Caco-2 (cell line): ENCODE measurements at regions not wholly inside any gene's neighbourhood (a gene's known extent, or its start where the extent isn't known, plus 50 kb on each side); places are given as distances from the start of the nearest gene placed in this dataset.

Experiments used
- BruUV-seq: library from RNA; stranded (reverse); fragments of 400-500 nt; replicated peaks from 2 replicates; lab custom pipeline; 2021; lab: Mats Ljungman, UMichigan
- CTCF ChIA-PET: fragments of 300-600 bp; sonication (Branson Sonifier 250); formaldehyde crosslinking; loops from one replicate; lab custom pipeline; 2022; ENCODE audit warnings: antibody characterized with exemption; lab: Charles Lee
- POLR2A ChIA-PET: fragments of 300-600 bp; sonication (Branson Sonifier 250); formaldehyde crosslinking; loops from one replicate; lab custom pipeline; 2022; ENCODE audit warnings: antibody characterized with exemption; lab: Charles Lee
- DNase-seq, 2 experiments: peaks; one replicate each; pipeline versions ENCODE4 v3.0.0 to v3.0.0-alpha.2; 2020 to 2022
- H3K27me3 ChIP-seq: replicated peaks from 2 replicates; pipeline ENCODE4 v1.6.0; 2011; ENCODE audit warnings: low read length; ENCODE audit not compliant: control insufficient read depth, insufficient read depth
- H3K36me3 ChIP-seq: 2 replicates; pipeline ENCODE4 v1.5.1; 2011; ENCODE audit warnings: low read length; ENCODE audit not compliant: control insufficient read depth, insufficient read depth
- H3K4me1 ChIP-seq: fragments of 250-450 bp; sonication (Bioruptor Pico); 2 replicates; pipeline ENCODE4 v1.5.1; 2020; ENCODE audit warnings: mild to moderate bottlenecking
- H3K4me3 ChIP-seq: 2 replicates; pipeline ENCODE4 v1.5.1; 2011; ENCODE audit warnings: low read depth, mild to moderate bottlenecking, control low read depth, low read length
- H3K9me3 ChIP-seq: fragments of 250-450 bp; sonication (Bioruptor Pico); 2 replicates; pipeline ENCODE4 v1.5.1; 2020; ENCODE audit warnings: mild to moderate bottlenecking, moderate library complexity
- H3K27ac Mint-ChIP-seq: one replicate; pipeline ENCODE4 v1.8.0; 2022; ENCODE audit warnings: mixed read lengths; ENCODE audit not compliant: unreplicated experiment
- H3K27me3 Mint-ChIP-seq: one replicate; pipeline ENCODE4 v1.8.0; 2022; ENCODE audit warnings: mixed read lengths; ENCODE audit not compliant: insufficient read depth, unreplicated experiment
- H3K36me3 Mint-ChIP-seq: one replicate; pipeline ENCODE4 v1.8.0; 2022; ENCODE audit warnings: mild to moderate bottlenecking, mixed read lengths; ENCODE audit not compliant: insufficient read depth, unreplicated experiment
- H3K4me1 Mint-ChIP-seq: one replicate; pipeline ENCODE4 v1.8.0; 2022; ENCODE audit warnings: low read depth, mixed read lengths; ENCODE audit not compliant: unreplicated experiment
- H3K4me3 Mint-ChIP-seq: one replicate; pipeline ENCODE4 v1.8.0; 2022; ENCODE audit warnings: mild to moderate bottlenecking, moderate library complexity, mixed read lengths; ENCODE audit not compliant: unreplicated experiment
- H3K9me3 Mint-ChIP-seq: one replicate; pipeline ENCODE4 v1.8.0; 2022; ENCODE audit warnings: mixed read lengths; ENCODE audit not compliant: unreplicated experiment
- CTCF ChIP-seq, 2 experiments: fragments of 200-600 bp in 1 of 2; IDR thresholded peaks; 1 replicate in 1 of 2; 2 replicates in 1 of 2; pipeline versions ENCODE4 v1.5.1 to v1.8.0; 2011 to 2022; ENCODE audit warnings: antibody characterized with exemption in 1 of 2, control low read depth in 1 of 2, inconsistent platforms in 1 of 2, low read depth in 1 of 2, low read length in 1 of 2, mild to moderate bottlenecking in 1 of 2, moderate library complexity in 1 of 2; ENCODE audit not compliant: insufficient read depth in 1 of 2, severe bottlenecking in 1 of 2, unreplicated experiment in 1 of 2
- intact Hi-C: fragments of 100-400 bp; cut with micrococcal nuclease; formaldehyde crosslinking; loops from one replicate; pipeline ENCODE4 v1.10.0; 2022; ENCODE audit not compliant: unreplicated experiment

GRCh38 chr11:127619946-127620345, 619.4 kb upstream of the KIRREL3 start:
- Histone ChIP-seq H3K4me3 (no peak overlapping the region), H3K36me3 (no peaks in the 10 kb centered on the region), H3K9me3 (no peaks in the 10 kb centered on the region; the same call in 1 of the 2 replicates), H3K4me1 (no peaks in the 10 kb centered on the region; the same call in 1 of the 2 replicates), H3K27me3 (no peaks in the 10 kb centered on the region)
- ChIA-PET CTCF (no interaction called here), POLR2A (no interaction called here)
- no TSS peak for BruUV-seq
- Mint-ChIP-seq H3K27me3 (no peaks in the 10 kb centered on the region), H3K27ac (no peak overlapping the region), H3K4me3 (no peak overlapping the region), H3K9me3 (peaks cover 9% of the 10 kb centered on the region), H3K36me3 (no peaks in the 10 kb centered on the region), H3K4me1 (no peaks in the 10 kb centered on the region)
- no peak for TF ChIP-seq CTCF (IDR thresholded peaks at IDR 0.05; ENCODE audit: insufficient read depth in 1 of 2, low read depth in 1 of 2, low read length in 1 of 2, severe bottlenecking in 1 of 2, unreplicated experiment in 1 of 2)
- intact Hi-C loops = no loop called here
- DNase-seq = no peak

- BruUV-seq = no TSS peak
Observed at GRCh38 chr11:127618721-127619120, 618.2 kb upstream of the KIRREL3 start.

GRCh38 chr11:127616158-127616557, 615.6 kb upstream of the KIRREL3 start:
- Histone ChIP-seq H3K36me3 (no peaks in the 10 kb centered on the region), H3K4me1 (no peaks in the 10 kb centered on the region), H3K4me3 (no peak overlapping the region), H3K27me3 (no peaks in the 10 kb centered on the region), H3K9me3 (no peaks in the 10 kb centered on the region)
- intact Hi-C loops = no loop called here
- Mint-ChIP-seq H3K4me3 (no peak overlapping the region), H3K9me3 (peaks cover 9% of the 10 kb centered on the region), H3K27ac (no peak overlapping the region), H3K27me3 (no peaks in the 10 kb centered on the region), H3K4me1 (no peaks in the 10 kb centered on the region), H3K36me3 (no peaks in the 10 kb centered on the region)
- no TSS peak for BruUV-seq
- DNase-seq = no peak
- ChIA-PET CTCF (no interaction called here), POLR2A (no interaction called here)
- no peak for TF ChIP-seq CTCF (IDR thresholded peaks at IDR 0.05; ENCODE audit: insufficient read depth in 1 of 2, low read depth in 1 of 2, low read length in 1 of 2, severe bottlenecking in 1 of 2, unreplicated experiment in 1 of 2)

More at GRCh38 chr11:127618721-127619120, 618.2 kb upstream of the KIRREL3 start:
- H3K4me1 Mint-ChIP-seq = no peaks in the 10 kb centered on the region
- intact Hi-C loops = no loop called here
- Histone ChIP-seq H3K36me3 (no peaks in the 10 kb centered on the region), H3K4me3 (no peak overlapping the region), H3K27me3 (no peaks in the 10 kb centered on the region), H3K4me1 (no peaks in the 10 kb centered on the region), H3K9me3 (no peaks in the 10 kb centered on the region; the same call in 1 of the 2 replicates)
- H3K27ac Mint-ChIP-seq = no peak overlapping the region
- H3K27me3 Mint-ChIP-seq = no peaks in the 10 kb centered on the region
- DNase-seq = no peak
- H3K4me3 Mint-ChIP-seq = no peak overlapping the region
- ChIA-PET CTCF (no interaction called here), POLR2A (no interaction called here)
- H3K36me3 Mint-ChIP-seq = no peaks in the 10 kb centered on the region
- TF ChIP-seq CTCF (IDR thresholded peaks at IDR 0.05; ENCODE audit: insufficient read depth in 1 of 2, low read depth in 1 of 2, low read length in 1 of 2, severe bottlenecking in 1 of 2, unreplicated experiment in 1 of 2) = no peak
- H3K9me3 Mint-ChIP-seq = peaks cover 9% of the 10 kb centered on the region
